IPS-15b (cell line): ENCODE measurements at regions not wholly inside any gene's neighbourhood (a gene's known extent, or its start where the extent isn't known, plus 50 kb on each side); places are given as distances from the start of the nearest gene placed in this dataset.

ENCODE experiments used
- H3K27me3 ChIP-seq: one replicate; pipeline ENCODE4 v1.6.1; 2013; ENCODE audit warnings: low read length; ENCODE audit not compliant: control insufficient read depth, insufficient read depth
- H3K36me3 ChIP-seq: one replicate; pipeline ENCODE4 v1.6.1; 2013; ENCODE audit warnings: low read length; ENCODE audit not compliant: control insufficient read depth, insufficient read depth
- H3K4me1 ChIP-seq: one replicate; pipeline ENCODE4 v1.6.1; 2013; ENCODE audit warnings: mild to moderate bottlenecking, low read length; ENCODE audit not compliant: control insufficient read depth, insufficient read depth
- H3K4me3 ChIP-seq: one replicate; pipeline ENCODE4 v1.5.1; 2013; ENCODE audit warnings: low read depth, low read length
- H3K9ac ChIP-seq: one replicate; pipeline ENCODE4 v1.6.1; 2013; ENCODE audit warnings: low read depth, mild to moderate bottlenecking, low read length
- H3K9me3 ChIP-seq: one replicate; pipeline ENCODE4 v1.6.1; 2013; ENCODE audit warnings: mild to moderate bottlenecking, low read length; ENCODE audit not compliant: control insufficient read depth, insufficient read depth

- no peaks in the 10 kb centered on the region for H3K4me1 ChIP-seq
- H3K9ac ChIP-seq, result no peak overlapping the region
- H3K4me3 ChIP-seq, result no peak overlapping the region
- no peaks in the 10 kb centered on the region for H3K9me3 ChIP-seq
- no peaks in the 10 kb centered on the region for H3K36me3 ChIP-seq
- H3K27me3 ChIP-seq, result no peaks in the 10 kb centered on the region
Measured at GRCh38 chr2:145416640-145417039, 896.7 kb upstream of the ZEB2 start.

- no peak overlapping the region for H3K9ac ChIP-seq
- no peaks in the 10 kb centered on the region for H3K36me3 ChIP-seq
- no peaks in the 10 kb centered on the region for H3K4me1 ChIP-seq
- H3K27me3 ChIP-seq, result no peaks in the 10 kb centered on the region
- H3K4me3 ChIP-seq, result no peak overlapping the region
- H3K9me3 ChIP-seq, result no peaks in the 10 kb centered on the region
Measured at GRCh38 chr2:145415151-145415550, 895.2 kb upstream of the ZEB2 start.

DNA sequence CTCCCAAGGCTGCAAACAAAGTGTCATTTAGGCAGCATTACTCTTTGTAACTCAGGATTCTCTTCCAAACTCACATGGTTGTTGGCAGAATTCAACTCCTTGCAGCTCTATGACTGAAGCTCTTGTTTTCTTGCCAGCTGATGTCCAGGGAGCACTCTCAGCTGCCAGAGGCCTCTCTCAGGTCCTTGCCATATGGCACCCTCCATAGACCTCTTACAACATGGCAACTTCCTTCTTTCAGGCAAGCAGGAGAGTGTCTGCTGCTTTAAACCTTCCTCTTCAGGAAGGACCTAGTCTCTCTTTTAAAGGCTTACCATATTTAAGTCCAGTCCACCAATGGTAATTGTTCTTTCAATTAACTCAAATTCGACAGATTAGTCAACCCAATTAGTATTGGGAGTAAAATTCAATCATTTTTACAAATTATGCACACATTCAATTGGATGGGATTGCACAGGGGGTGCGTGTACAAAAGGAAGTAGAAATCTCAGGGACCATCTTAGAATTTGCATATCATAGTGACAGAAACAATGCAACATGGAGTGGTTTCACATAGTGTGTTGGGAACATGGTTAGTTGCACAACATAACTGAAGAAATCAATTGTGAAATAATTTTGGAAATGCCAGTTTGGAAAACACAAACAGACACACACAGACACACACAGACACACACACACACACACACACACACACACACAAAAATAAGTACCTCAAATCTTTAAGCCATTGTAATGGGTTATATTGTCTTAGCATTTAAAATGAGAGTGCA is 893.5 kb upstream of the ZEB2 start:
- no peaks in the 10 kb centered on the region for H3K27me3 ChIP-seq
- no peak overlapping the region for H3K4me3 ChIP-seq

GRCh38 chr2:145412155-145412554 is 892.2 kb upstream of the ZEB2 start:
- no peaks in the 10 kb centered on the region for H3K9me3 ChIP-seq
- no peaks in the 10 kb centered on the region for H3K4me1 ChIP-seq
- no peaks in the 10 kb centered on the region for H3K27me3 ChIP-seq
- H3K36me3 ChIP-seq, result no peaks in the 10 kb centered on the region
- no peak overlapping the region for H3K9ac ChIP-seq
- H3K4me3 ChIP-seq, result no peak overlapping the region

More for the DNA sequence above, 893.5 kb upstream of the ZEB2 start:
- Histone ChIP-seq H3K36me3 (no peaks in the 10 kb centered on the region), H3K9ac (no peak overlapping the region), H3K9me3 (no peaks in the 10 kb centered on the region), H3K4me1 (no peaks in the 10 kb centered on the region)

GRCh38 chr2:145411493-145411892 is 891.6 kb upstream of the ZEB2 start:
- Histone ChIP-seq H3K27me3 (no peaks in the 10 kb centered on the region), H3K4me1 (no peaks in the 10 kb centered on the region), H3K9ac (no peak overlapping the region), H3K4me3 (no peak overlapping the region), H3K36me3 (no peaks in the 10 kb centered on the region), H3K9me3 (no peaks in the 10 kb centered on the region)

DNA sequence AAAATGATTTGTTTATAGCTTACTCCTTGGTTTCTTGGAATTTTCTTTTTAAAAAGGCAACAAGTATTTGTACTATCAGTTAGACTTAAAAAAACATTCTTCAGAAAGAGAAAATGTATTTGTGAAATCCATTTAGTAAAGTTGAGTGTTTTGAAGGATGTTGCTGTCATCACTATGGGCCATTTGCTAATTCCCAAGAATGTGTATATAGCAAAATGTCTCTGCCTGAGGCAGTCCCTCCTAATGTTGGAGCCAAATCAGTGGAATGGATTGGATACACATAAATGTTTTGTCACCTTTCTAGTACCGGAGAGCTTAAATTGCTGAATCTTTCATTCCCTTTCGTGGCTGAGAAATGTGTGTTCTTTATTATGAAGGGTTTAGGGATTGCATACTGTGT is 890.2 kb upstream of the ZEB2 start:
- Histone ChIP-seq H3K27me3 (no peaks in the 10 kb centered on the region), H3K9ac (no peak overlapping the region), H3K36me3 (no peaks in the 10 kb centered on the region)

GRCh38 chr2:145408980-145409379 is 889.1 kb upstream of the ZEB2 start:
- Histone ChIP-seq H3K27me3 (no peaks in the 10 kb centered on the region), H3K4me3 (no peak overlapping the region), H3K9me3 (no peaks in the 10 kb centered on the region), H3K4me1 (no peaks in the 10 kb centered on the region), H3K36me3 (no peaks in the 10 kb centered on the region), H3K9ac (no peak overlapping the region)

More for the DNA sequence above, 890.2 kb upstream of the ZEB2 start:
- H3K4me3 ChIP-seq, result no peak overlapping the region
- no peaks in the 10 kb centered on the region for H3K9me3 ChIP-seq
- no peaks in the 10 kb centered on the region for H3K4me1 ChIP-seq

GRCh38 chr2:145404690-145405089 is 884.8 kb upstream of the ZEB2 start:
- Histone ChIP-seq H3K9me3 (no peaks in the 10 kb centered on the region), H3K9ac (no peak overlapping the region), H3K27me3 (no peaks in the 10 kb centered on the region), H3K4me3 (no peak overlapping the region), H3K36me3 (no peaks in the 10 kb centered on the region), H3K4me1 (no peaks in the 10 kb centered on the region)

GRCh38 chr2:145402706-145403277 is 882.9 kb upstream of the ZEB2 start:
- Histone ChIP-seq H3K27me3 (no peaks in the 10 kb centered on the region), H3K9me3 (no peaks in the 10 kb centered on the region), H3K36me3 (no peaks in the 10 kb centered on the region), H3K4me3 (no peak overlapping the region), H3K4me1 (no peaks in the 10 kb centered on the region), H3K9ac (no peak overlapping the region)

DNA sequence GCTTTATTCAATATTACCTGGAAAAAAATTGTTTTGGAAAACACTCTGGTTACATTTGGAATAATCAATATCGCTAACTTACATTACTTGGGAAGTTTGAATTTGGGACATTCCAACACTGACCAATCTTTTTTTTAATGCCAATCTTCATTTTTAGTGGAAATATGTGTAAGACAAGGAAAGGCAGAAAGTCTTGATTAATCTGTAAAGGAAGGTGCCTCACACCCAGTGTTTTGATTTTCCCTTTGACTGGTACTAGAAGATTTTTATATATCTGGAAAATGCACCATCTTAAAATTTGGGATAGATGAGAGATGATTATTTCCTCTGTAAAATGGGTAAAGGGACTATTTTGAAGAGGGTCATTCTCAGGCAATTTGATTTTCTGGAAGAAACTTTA is 879.2 kb upstream of the ZEB2 start:
- Histone ChIP-seq H3K4me1 (no peaks in the 10 kb centered on the region), H3K4me3 (no peak overlapping the region), H3K9ac (no peak overlapping the region), H3K9me3 (no peaks in the 10 kb centered on the region), H3K36me3 (no peaks in the 10 kb centered on the region), H3K27me3 (no peaks in the 10 kb centered on the region)

GRCh38 chr2:145394181-145394580 is 874.3 kb upstream of the ZEB2 start:
- H3K9ac ChIP-seq, result no peak overlapping the region
- no peaks in the 10 kb centered on the region for H3K9me3 ChIP-seq
- no peaks in the 10 kb centered on the region for H3K4me1 ChIP-seq
- H3K27me3 ChIP-seq, result no peaks in the 10 kb centered on the region
- no peaks in the 10 kb centered on the region for H3K36me3 ChIP-seq
- H3K4me3 ChIP-seq, result no peak overlapping the region

DNA sequence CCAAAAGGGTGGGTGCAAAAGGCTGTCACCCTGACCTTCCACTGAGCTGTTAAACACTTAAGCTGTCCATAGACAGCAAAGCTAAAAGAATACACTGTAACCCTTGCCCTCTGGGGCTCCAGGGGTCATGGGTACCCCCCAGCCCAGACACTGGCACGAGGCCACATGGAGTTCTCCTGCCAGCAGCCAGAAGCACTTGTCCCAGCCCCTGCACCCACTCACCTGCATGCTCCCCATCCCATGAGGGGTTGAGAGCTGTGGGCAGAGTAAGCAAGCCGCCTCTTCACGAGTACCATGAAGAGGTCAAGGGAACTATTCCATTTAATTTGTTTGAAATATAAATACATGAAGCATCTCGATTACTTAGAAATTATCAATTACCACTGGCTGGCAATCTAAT is 867.1 kb upstream of the ZEB2 start:
- Histone ChIP-seq H3K27me3 (no peaks in the 10 kb centered on the region), H3K9ac (no peak overlapping the region), H3K36me3 (no peaks in the 10 kb centered on the region), H3K4me3 (no peak overlapping the region), H3K9me3 (no peaks in the 10 kb centered on the region), H3K4me1 (no peaks in the 10 kb centered on the region)
